ENCODE measurements at regions not wholly inside any gene's neighbourhood (a gene's known extent, or its start where the extent isn't known, plus 50 kb on each side); places are given as distances from the start of the nearest gene placed in this dataset.

DNA sequence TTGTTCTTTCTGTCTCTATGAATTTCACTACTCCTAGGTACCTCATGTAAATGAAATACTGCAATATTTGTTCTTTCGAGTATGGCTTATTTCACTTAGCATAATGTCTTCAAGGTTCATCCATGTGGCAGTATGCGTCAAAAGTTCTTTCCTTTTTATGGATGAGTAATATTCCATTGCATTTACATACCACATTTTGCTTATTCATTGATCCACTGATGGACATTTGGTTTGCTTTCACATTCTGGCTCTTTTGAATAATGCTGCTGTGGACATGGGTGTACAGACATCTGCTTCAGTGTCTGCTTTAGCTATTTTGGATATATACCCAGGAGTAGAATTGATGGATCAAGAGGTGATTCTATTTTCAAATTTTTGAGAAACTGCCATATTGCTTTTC is 144.2 kb upstream of the PAPPA start:
- no peaks in the 10 kb centered on the region for H3K27me3 ChIP-seq
- H3K36me3 ChIP-seq = no peaks in the 10 kb centered on the region
- H3K9me3 ChIP-seq = no peaks in the 10 kb centered on the region
- 88 to 94% methylated on average over 2 of the region's 2 CpGs for WGBS, 2 donors (ENCODE audit: low coverage in 1 of 2)
- H3K4me1 ChIP-seq = no peaks in the 10 kb centered on the region
- no peak for ATAC-seq
- H3K27ac ChIP-seq = no peak overlapping the region
- no peak overlapping the region for H3K4me3 ChIP-seq
- no peak for TF ChIP-seq POLR2A (IDR thresholded peaks at IDR 0.05)
- TF ChIP-seq, protein P1, sequence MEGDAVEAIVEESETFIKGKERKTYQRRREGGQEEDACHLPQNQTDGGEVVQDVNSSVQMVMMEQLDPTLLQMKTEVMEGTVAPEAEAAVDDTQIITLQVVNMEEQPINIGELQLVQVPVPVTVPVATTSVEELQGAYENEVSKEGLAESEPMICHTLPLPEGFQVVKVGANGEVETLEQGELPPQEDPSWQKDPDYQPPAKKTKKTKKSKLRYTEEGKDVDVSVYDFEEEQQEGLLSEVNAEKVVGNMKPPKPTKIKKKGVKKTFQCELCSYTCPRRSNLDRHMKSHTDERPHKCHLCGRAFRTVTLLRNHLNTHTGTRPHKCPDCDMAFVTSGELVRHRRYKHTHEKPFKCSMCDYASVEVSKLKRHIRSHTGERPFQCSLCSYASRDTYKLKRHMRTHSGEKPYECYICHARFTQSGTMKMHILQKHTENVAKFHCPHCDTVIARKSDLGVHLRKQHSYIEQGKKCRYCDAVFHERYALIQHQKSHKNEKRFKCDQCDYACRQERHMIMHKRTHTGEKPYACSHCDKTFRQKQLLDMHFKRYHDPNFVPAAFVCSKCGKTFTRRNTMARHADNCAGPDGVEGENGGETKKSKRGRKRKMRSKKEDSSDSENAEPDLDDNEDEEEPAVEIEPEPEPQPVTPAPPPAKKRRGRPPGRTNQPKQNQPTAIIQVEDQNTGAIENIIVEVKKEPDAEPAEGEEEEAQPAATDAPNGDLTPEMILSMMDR (IDR thresholded peaks at IDR 0.05) = no peak
- no peak for TF ChIP-seq EP300 (IDR thresholded peaks at IDR 0.05)
- TF ChIP-seq POLR2AphosphoS5 (IDR thresholded peaks at IDR 0.05) = no peak

DNA sequence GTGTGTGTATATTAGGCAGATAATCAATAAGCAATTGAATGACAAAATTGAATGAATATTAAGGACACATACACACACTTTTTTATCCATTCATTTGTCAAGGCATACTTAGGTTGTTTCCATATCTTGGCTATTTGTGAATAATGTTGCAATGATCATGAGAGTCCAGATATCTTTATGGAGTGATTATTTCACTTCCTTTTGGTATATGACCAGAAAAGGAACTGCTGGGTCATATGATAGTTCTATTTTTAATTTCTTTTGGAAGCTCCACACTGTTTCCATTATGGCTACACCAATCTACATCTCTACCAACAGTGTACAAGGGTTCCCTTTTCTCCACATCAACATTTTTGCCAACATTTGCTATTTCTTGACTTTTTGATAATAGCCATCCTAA is 137.7 kb upstream of the PAPPA start:
- Histone ChIP-seq H3K36me3 (no peaks in the 10 kb centered on the region), H3K4me1 (no peaks in the 10 kb centered on the region), H3K9me3 (no peaks in the 10 kb centered on the region), H3K27ac (no peak overlapping the region), H3K4me3 (no peak overlapping the region), H3K27me3 (no peaks in the 10 kb centered on the region)
- ATAC-seq = no peak
- no peak for TF ChIP-seq POLR2AphosphoS5 (IDR thresholded peaks at IDR 0.05)
- TF ChIP-seq, protein P1 (IDR thresholded peaks at IDR 0.05) = no peak
- no peak for TF ChIP-seq EP300 (IDR thresholded peaks at IDR 0.05)

DNA sequence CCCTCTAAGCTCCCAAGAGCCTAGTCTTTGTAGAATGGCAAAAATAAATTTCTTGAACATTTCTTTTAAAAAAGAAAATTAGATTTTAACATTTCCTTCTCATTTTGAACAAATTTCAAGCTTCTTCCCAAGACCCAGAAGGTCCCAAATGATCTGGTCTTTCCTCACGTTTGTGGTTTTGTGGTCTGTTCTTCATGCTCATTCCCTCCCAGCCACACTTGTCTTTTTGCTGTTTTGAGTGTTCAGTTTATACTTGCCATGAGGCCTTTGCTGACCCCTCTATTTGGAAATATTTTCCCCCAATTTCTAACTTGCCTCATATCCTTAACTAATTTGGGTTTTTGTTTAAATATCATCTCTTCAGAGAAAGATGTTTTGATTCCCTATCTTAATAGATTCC is 133.4 kb upstream of the PAPPA start:
- Histone ChIP-seq H3K27ac (no peak overlapping the region), H3K4me1 (no peaks in the 10 kb centered on the region), H3K9me3 (no peaks in the 10 kb centered on the region), H3K4me3 (no peak overlapping the region), H3K27me3 (no peaks in the 10 kb centered on the region), H3K36me3 (no peaks in the 10 kb centered on the region)
- no peak for ATAC-seq
- TF ChIP-seq POLR2AphosphoS5 (IDR thresholded peaks at IDR 0.05) (no peak), EP300 (IDR thresholded peaks at IDR 0.05) (no peak), POLR2A (IDR thresholded peaks at IDR 0.05) (no peak)
- WGBS, 2 donors (ENCODE audit: low coverage in 1 of 2) = 33 to 50% methylated on average over 1 of the region's 1 CpG

DNA sequence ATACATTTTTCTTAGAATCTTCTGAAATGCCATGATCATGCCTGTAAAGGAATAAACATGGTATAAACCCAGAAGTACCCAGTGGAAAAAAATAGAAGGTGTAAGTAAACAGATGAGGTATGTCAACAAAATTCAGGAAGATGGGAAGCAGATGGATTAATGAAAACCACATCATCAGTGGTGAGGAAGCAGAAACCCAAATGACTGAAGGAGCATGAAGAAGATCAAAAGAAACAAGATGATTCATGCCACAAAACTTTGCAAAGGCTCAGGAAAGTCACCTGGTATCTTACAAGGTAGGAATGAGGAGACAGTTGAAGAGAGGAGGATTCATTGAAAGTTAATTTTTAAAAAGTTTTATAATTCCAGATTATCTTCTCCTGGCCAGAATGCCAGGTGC is 132.8 kb upstream of the PAPPA start:
- no peak overlapping the region for H3K27ac ChIP-seq
- no peaks in the 10 kb centered on the region for H3K27me3 ChIP-seq
- TF ChIP-seq EP300 (IDR thresholded peaks at IDR 0.05) (no peak), POLR2AphosphoS5 (IDR thresholded peaks at IDR 0.05) (no peak), POLR2A (IDR thresholded peaks at IDR 0.05) (no peak)
- TF ChIP-seq, protein P1 (IDR thresholded peaks at IDR 0.05) = no peak
- H3K9me3 ChIP-seq = no peaks in the 10 kb centered on the region
- no peak overlapping the region for H3K4me3 ChIP-seq
- no peaks in the 10 kb centered on the region for H3K36me3 ChIP-seq
- no peak for ATAC-seq
- H3K4me1 ChIP-seq = no peaks in the 10 kb centered on the region

DNA sequence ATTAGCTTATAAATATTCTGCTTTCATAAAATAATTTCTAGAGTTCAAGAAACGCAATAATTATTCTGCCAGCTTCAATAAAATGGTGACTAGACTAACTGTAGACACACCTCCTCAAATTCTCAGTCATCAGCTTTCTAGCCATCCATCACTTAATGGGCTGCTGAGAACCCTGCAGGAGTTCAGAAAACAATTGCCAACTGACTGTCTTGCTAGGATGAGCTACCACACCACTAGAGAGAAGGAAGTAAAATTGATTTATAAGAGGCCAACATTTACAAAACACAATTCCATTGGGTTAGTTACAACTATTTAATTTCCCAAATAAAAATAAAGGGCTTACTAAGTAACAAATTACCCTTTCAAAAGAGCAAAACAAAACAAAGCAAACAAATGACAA is 126.5 kb upstream of the PAPPA start:
- H3K27ac ChIP-seq = no peak overlapping the region
- ATAC-seq = no peak
- WGBS, 2 donors (ENCODE audit: low coverage in 1 of 2) = 77 to 90% methylated on average over 1 of the region's 1 CpG

More for the DNA sequence above, 126.5 kb upstream of the PAPPA start:
- Histone ChIP-seq H3K27me3 (no peaks in the 10 kb centered on the region), H3K4me1 (no peaks in the 10 kb centered on the region), H3K4me3 (no peak overlapping the region), H3K9me3 (no peaks in the 10 kb centered on the region), H3K36me3 (no peaks in the 10 kb centered on the region)
- no peak for TF ChIP-seq POLR2AphosphoS5 (IDR thresholded peaks at IDR 0.05)
- no peak for TF ChIP-seq EP300 (IDR thresholded peaks at IDR 0.05)
- no peak for TF ChIP-seq POLR2A (IDR thresholded peaks at IDR 0.05)
- TF ChIP-seq, protein P1 (IDR thresholded peaks at IDR 0.05) = no peak
